ENCODE measurements at regions not wholly inside any gene's neighbourhood (a gene's known extent, or its start where the extent isn't known, plus 50 kb on each side); places are given as distances from the start of the nearest gene placed in this dataset.
"Not testable (repeated sequence)": the region's sequence is repeated elsewhere in the genome, so short reads cannot be mapped to it uniquely, and the experiment has no call there.

- no peak for DNase-seq (ENCODE audit: low read depth)
Observed at GRCh38 chr2:184190725-184191124, 407.6 kb upstream of the ZNF804A start.

DNA sequence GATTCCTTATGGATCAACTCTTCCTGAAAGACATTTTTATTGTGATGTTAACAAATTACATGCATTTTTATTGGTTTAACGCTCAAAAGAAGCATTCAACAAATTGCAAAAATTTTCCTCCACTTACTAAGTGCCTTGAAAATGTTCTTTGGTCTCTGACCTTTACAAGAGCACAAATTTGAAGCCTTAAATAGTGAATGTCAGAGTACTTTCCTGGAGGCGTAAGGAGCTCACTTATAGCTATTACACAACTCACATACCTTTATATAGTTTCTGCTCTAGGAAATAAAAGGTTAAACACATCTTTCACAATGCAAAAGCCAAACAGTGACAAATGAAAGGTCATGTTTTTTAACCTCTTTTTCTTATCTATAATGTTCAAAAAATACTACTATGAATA lies 405.7 kb upstream of the ZNF804A start:
- no peak for DNase-seq (ENCODE audit: low read depth)

GRCh38 chr2:184197413-184197812 lies 400.9 kb upstream of the ZNF804A start:
- no peak for DNase-seq (ENCODE audit: low read depth)

DNA sequence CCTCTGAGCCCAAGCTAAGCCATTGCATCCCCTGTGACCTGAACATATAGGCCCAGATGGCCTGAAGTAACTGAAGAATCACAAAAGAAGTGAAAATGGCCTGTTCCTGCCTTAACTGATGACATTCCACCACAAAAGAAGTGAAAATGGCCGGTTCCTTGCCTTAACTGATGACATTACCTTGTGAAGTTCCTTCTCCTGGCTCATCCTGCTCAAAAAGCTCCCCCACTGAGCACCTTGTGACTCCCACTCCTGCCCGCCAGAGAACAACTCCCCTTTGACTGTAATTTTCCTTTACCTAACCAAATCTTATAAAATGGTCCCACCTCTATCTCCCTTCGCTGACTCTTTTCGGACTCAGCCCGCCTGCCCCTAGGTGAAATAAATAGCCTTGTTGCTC lies 399.5 kb upstream of the ZNF804A start:
- DNase-seq (ENCODE audit: low read depth), result not testable (repeated sequence)

GRCh38 chr2:184199274-184199673 lies 399.1 kb upstream of the ZNF804A start:
- DNase-seq (ENCODE audit: low read depth), result no peak

GRCh38 chr2:184201246-184201645 lies 397.1 kb upstream of the ZNF804A start:
- DNase-seq (ENCODE audit: low read depth), result no peak

- DNase-seq (ENCODE audit: low read depth), result no peak
Observed at GRCh38 chr2:184203661-184204060, 394.7 kb upstream of the ZNF804A start.

GRCh38 chr2:184205048-184205596 lies 393.2 kb upstream of the ZNF804A start:
- DNase-seq (ENCODE audit: low read depth), result no peak

- no peak for DNase-seq (ENCODE audit: low read depth)
Observed at GRCh38 chr2:184206045-184206444, 392.3 kb upstream of the ZNF804A start.

- DNase-seq (ENCODE audit: low read depth), result no peak
Observed at GRCh38 chr2:184210329-184210728, 388.0 kb upstream of the ZNF804A start.

GRCh38 chr2:184215745-184216144 lies 382.6 kb upstream of the ZNF804A start:
- DNase-seq (ENCODE audit: low read depth), result no peak

DNA sequence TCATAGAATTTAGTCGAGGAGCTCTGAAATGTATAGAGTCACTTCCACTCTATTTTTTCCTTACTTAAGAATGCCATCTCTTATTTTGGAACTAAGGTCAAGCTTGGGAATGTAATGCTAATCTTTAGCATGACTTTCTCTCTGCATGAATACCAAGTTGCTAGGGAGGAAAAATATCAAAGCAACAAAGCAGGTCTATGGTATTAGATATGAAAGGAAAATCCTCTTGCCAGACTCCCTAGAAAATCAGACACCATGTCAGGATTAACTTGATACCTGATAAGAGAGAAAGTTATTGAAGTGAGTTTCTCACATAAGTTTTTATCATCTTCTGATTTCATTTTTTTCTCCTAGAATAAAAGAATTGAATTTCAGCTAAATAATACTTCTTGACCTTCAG lies 341.7 kb upstream of the ZNF804A start:
- no peak for DNase-seq (ENCODE audit: low read depth)

DNA sequence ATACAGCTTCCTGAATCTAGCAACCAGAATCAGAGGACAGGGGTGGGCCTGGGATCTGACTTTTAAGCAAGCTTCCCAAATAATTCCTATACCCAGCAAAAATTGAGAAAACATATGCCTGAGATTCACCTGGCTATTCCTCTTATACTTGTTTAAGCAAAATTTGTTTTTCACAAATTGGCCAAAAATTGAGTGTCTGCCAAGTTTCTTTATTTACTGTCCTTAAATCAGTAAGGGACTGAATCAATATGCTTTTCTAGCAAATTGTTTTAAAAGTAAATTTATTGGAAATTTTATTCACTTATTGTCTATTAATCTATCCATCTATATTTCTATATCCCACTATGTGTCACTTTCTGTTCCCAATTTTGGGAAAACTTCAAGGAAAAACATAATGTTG lies 337.0 kb upstream of the ZNF804A start:
- DNase-seq (ENCODE audit: low read depth), result no peak

- DNase-seq (ENCODE audit: low read depth), result no peak
Observed at GRCh38 chr2:184261818-184262217, 336.5 kb upstream of the ZNF804A start.

- DNase-seq (ENCODE audit: low read depth), result no peak
Observed at GRCh38 chr2:184268900-184269477, 329.3 kb upstream of the ZNF804A start.

- DNase-seq (ENCODE audit: low read depth), result no peak
Observed at GRCh38 chr2:184270660-184271059, 327.7 kb upstream of the ZNF804A start.

DNA sequence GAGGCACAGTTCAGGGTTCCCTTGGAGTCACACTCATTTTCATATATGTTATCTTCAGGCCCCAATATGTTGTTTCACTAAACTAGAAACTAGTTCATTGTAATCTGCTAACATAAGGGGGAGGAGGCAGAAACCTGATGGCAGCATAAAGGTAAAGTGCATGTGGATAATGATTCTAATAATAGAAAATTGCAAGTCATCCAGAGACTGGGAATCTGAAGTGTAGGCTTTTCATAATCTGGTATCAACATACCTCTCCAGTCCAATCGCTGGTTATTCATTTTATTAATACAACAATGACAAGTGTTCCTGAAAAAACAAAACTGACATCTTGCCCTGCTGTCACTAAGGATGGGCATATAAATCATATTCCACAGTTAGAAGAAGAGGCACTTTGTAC lies 326.3 kb upstream of the ZNF804A start:
- DNase-seq (ENCODE audit: low read depth), result no peak

DNA sequence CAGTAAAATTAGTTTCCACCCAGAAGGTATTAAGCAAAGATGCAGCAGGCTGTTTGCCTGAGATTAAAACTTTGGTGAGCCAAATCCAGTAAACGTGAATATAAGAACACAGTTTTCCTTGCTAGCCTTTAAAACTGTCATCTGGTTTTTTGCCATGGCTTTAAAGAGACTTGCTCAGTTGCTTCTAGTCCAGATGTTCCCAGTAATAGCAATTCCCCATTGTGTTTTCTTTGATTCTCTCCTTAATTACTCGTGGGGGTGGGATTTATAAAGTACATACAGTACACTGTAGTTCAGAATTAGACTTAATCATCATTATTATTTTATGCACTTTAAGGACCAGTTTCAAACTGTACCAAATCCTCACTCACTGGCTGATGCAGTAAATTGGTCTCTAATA lies 303.5 kb upstream of the ZNF804A start:
- DNase-seq (ENCODE audit: low read depth), result no peak

GRCh38 chr2:184297085-184297484 lies 301.2 kb upstream of the ZNF804A start:
- DNase-seq (ENCODE audit: low read depth), result no peak

GRCh38 chr2:184302506-184302905 lies 295.8 kb upstream of the ZNF804A start:
- DNase-seq (ENCODE audit: low read depth), result no peak

DNA sequence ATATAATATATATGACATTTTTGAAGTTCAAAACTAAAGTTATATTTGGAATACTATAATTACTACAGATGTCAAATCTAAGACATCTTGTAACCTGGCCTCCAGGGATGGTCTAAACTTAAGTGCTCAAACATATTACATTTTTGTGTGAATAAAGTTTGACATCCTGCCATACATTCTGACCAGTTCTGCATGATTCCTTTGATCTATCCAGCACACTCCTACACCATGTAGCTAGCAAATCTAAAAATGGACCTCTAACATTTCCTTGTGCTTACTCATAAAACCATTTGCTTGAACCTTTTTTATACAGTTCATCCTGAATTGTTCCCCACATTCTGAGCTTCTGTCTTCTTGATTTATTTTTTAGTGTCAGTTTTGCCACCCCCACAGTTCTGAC lies 294.3 kb upstream of the ZNF804A start:
- DNase-seq (ENCODE audit: low read depth), result no peak

- no peak for DNase-seq (ENCODE audit: low read depth)
Observed at GRCh38 chr2:184305105-184305504, 293.2 kb upstream of the ZNF804A start.

DNA sequence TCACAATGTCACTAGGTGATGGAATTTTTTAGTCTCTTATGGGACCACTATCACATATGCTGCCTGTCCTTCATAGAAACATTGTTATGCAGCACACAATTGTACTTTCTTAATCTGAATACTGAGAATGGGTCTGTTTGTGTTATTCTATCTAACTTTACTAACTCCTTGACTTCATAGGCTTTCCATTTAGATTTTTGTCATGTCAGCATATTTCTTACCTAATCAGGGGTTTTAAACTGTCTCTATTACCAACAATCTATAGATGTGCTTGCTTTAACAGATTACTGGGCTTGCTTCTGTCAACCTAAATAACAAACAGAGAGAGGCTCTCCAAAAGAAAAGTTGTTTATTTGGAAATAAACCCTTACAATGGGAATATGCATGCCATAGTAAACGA lies 289.6 kb upstream of the ZNF804A start:
- DNase-seq (ENCODE audit: low read depth), result no peak

DNA sequence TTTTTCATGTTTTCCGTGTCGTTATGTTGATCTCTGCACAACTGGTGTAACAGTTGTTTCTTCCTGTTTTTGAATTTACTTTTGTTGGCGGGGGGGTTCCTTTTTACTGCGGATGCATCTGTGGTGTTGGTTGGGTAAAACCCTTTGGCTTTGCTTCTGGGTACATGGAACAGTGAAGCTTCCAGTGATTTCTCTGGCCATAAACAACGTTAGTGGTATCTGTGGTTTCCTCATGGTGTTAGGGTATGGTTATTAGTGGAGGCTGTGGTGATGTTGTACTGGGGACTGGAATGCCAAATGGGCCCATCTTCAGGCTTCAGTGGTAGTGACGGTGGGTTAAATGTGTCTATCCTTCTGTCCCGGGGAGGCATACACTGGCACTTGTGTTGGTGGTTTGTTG lies 285.4 kb upstream of the ZNF804A start:
- DNase-seq (ENCODE audit: low read depth), result peak; percentile 3

Measured in myocyte (in vitro differentiated cells).